Activated CD4-positive, alpha-beta T cell treated with anti-CD3 and anti-CD28 coated beads, Interleukin-2, amount 50 U/mL, for 1 hour (primary cell): ENCODE measurements at regions not wholly inside any gene's neighbourhood (a gene's known extent, or its start where the extent isn't known, plus 50 kb on each side); places are given as distances from the start of the nearest gene placed in this dataset.

Experiments
- DNase-seq: peaks from one replicate; pipeline ENCODE4 v3.0.0-alpha.2; 2020

DNA sequence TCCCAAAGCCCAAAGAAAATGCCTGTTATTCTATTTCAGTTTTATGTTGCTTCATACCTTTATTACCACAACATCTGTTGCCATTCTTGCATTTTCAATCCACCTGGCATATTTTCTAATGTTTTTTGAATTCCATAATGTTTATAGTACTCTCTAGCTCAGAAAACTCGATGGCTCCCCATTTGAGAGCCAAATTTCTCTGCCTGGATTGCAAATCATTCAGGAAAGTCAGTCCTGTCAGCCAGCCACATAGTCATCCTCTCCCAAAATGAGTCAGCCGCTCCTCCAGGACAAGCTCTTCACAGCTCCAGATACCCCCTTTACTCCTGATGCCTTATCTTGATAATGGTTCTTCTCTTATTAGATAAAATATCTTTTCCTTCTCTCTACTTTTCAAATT is 78.2 kb upstream of the ADCY2 start:
- DNase-seq: no peak

DNA sequence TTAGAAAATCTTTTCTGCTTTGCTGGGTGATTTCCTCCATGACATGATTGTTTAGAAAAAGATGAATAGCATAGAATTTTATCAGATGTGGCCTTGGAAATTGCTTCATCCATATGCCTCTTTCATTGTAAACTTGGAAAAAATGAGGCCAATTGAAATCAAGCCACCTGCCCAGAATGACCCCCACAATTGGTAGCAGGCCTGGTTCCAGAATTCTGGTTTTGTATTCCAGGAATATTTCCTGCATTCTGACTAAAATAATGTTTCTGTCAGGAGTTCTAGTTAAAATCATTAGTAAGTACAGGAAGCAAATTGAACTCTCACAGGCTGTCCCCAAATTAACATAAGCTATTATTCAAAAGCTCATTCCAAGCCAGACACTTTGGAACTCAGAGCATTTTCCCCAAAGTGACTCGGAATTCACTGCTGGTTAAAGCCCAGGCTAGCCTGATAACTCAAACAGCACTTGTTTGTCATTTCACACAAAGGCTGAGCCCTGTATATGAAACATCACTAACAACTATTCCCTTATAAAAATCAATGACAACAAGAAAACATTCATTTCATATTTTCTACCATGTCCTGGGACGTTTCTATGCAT is 75.1 kb upstream of the ADCY2 start:
- DNase-seq: no peak

DNA sequence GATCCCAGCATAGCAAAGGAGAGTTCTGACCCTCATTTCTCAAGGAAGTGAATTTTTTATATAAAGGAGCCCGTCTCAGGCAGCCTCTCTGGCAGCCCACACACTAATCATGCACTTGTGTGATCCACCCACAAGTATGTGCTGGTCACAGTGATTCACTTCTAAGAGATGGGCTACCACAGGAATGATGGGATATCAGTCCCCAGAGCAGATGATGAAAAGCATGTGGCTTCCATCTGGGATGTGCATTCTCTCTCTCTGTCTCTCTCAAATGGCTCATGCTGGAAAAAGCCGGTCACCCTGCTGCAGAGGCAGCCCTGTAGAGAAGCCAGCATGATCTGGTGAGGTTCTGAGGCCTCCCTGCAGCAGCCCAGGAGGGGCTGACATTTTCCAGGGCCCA is 74.2 kb upstream of the ADCY2 start:
- DNase-seq: no peak

DNA sequence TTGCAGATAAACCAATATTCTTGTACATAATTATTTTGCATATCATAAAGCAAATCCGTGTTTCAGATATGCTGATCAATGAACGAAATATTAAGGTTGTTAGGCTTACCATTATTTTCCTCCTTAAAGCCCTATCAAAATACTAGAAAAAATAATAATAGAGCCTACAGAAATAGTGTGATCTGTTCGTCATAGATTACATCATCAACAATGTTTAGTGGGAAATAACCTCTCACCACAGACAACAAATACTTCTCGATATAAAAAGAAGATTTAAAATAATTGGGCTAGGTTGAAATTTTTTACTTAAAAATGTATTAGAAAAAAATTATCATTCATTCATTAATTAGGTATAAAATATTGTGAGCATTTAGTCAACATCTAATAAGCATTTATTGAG is 71.0 kb upstream of the ADCY2 start:
- DNase-seq: no peak

DNA sequence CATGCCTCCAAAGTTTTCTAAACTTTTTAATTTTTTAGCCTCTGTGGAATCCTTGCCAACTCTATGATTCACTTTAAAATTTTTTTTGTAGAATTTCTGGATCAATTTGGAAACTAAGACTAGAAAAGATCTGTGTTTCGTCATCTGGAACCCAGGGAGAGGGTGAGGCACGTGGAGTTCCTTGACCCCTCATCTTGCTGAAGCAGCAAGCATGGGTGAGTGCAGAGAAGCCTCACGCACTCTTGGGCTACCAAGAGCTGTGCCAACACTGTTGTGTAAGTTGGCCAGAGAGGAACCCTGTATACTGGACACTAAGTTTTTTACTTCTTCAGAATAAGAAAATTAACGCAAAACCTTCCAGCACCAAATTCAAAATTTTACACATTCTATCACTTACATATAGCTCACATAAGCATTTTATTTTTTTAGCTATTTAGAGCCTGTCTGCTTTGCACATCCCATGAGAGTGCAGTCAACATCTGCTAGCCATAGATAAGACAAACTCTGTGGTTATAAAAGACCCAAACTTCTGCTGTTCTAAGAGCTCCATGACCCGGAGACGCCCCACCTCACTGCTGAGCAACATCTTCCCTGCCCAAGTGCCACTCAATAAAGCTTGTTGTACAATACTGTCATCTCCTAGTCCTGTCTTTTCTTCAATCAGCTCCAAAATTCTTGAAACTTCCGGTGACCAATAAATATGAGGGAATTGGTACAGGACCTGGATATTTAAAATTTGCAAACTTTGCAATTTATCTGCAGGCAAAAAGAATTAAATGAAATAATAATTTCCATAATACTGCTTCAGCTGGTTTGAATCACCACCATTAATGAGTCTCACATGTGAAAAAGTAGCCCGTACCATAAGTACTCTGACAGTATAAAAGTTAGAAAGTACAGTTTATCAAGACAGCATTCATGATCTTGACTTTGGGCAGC is 69.7 kb upstream of the ADCY2 start:
- DNase-seq: no peak

DNA sequence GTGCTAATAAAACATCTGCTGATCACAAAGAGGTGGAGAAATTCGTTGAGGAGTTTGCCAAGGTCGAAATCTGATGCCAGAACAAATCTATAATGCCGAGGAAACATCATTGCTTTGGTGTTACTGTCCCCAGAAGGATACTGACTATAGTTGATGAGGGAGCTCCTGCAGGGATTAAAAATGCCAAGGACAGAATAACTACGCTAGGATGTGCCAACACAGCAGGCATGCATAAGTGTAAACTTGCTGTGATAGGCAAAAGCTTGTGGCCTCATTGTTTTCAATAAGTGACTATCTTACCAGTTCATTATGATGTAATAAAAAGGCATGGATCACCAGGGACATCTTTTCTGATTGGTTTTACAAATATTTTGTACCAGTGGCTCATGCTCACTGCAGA is 66.8 kb upstream of the ADCY2 start:
- no peak for DNase-seq

DNA sequence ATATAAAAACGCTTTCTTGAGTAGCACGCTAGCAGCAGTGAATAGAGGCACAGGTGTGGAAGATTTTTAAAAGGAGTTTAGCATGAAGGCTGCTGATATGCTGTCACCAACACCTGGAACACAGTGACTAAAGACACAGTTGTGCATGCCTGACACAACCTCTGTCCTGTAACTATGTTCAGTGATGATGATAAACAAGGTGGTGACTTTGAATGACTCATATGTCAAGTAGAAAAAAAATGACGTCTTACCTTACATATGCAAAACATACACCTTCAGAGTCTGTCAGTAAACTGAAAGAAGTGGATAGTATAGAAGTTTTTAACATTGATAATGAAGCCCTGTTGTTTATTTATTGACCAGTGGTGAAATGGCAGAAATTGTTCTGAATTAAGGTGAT is 66.2 kb upstream of the ADCY2 start:
- DNase-seq: no peak

DNA sequence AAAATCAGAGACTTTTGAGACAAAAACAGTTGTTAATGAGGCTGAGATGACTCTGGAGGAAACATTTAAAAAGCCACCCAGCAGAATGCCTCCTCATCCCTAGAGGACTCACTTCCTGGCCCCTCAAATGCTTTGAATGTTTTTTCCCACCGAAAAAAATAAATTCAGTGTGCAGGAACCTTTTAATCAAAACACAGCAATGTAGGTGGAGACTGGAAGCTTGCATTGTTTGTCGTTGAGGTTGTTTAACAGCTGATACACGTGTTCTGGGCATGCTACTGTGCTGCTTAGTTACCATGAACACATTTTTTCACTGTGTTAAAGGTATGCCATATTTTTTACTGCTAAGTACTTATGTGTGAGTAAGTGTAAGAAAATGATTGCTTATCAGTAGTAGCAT is 65.7 kb upstream of the ADCY2 start:
- no peak for DNase-seq

DNA sequence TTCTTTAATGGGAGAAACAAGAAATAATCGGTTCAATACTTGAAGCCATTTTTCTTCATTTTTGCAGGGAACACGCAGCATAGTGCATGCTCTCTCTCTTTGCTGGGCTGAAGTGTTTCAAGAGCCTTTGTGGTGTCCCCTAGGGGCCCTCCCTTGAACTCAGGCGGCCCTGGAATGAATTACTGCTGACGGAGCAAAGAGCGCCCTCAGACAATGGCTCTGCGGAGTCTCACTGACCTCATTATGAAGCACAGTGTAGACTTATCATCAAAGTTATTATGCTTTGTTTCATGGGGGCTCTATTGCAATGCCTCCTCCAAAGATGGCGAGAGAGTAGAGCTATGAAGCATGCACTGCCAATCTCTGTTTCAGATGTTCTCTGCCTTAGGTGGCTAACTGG is 64.8 kb upstream of the ADCY2 start:
- DNase-seq: no peak
